Endothelial cell of umbilical vein (primary cell): ENCODE measurements at regions not wholly inside any gene's neighbourhood (a gene's known extent, or its start where the extent isn't known, plus 50 kb on each side); places are given as distances from the start of the nearest gene placed in this dataset.
"Not testable (repeated sequence)": the region's sequence is repeated elsewhere in the genome, so short reads cannot be mapped to it uniquely, and the experiment has no call there.

Source experiments
- BruUV-seq: library from RNA; stranded (reverse); fragments of 400-500 nt; replicated peaks from 2 replicates; lab custom pipeline; 2021; lab: Mats Ljungman, UMichigan
- CTCF ChIA-PET: fragments of 300-600, 350-600 bp; sonication (Branson Sonifier 250); formaldehyde crosslinking; loops from one replicate; lab custom pipeline; 2021; ENCODE audit warnings: antibody characterized with exemption, inconsistent platforms; lab: Charles Lee
- POLR2A ChIA-PET: fragments of 300-600, 350-600 bp; sonication (Branson Sonifier 250); formaldehyde crosslinking; loops from one replicate; lab custom pipeline; 2021; ENCODE audit warnings: antibody characterized with exemption, inconsistent platforms; lab: Charles Lee
- DNase-seq: peaks from one replicate; pipeline ENCODE4 v3.0.0-alpha.2; 2011; ENCODE audit warnings: low read depth, low spot score
- FAIRE-seq: peaks from 2 replicates; lab custom pipeline; 2011; peaks lifted over from hg19 to GRCh38; lab: Jason Lieb, UNC
- H2AFZ ChIP-seq: 2 replicates; pipeline ENCODE4 v1.6.0; 2012; ENCODE audit warnings: low read depth, low read length, control low read depth, inconsistent platforms
- H3K27ac ChIP-seq: 2 replicates; pipeline ENCODE4 v1.5.1; 2011; ENCODE audit warnings: low read depth, mild to moderate bottlenecking, control low read depth, low read length, moderate library complexity; ENCODE audit not compliant: insufficient read depth
- H3K27me3 ChIP-seq, 2 experiments: 2 replicates each; pipeline versions ENCODE4 v1.6.0 to v1.6.1; 2011; ENCODE audit warnings: low read length in 2 of 2, mixed read lengths in 1 of 2; ENCODE audit not compliant: control insufficient read depth in 2 of 2, insufficient read depth in 2 of 2
- H3K36me3 ChIP-seq, 2 experiments: 2 replicates in 1 of 2; 3 replicates in 1 of 2; pipeline ENCODE4 v1.5.1; 2011; ENCODE audit warnings: low read length in 2 of 2, mild to moderate bottlenecking in 1 of 2, moderate library complexity in 1 of 2; ENCODE audit not compliant: control insufficient read depth in 2 of 2, insufficient read depth in 2 of 2; ENCODE audit errors: extremely low read depth in 1 of 2
- H3K4me1 ChIP-seq: 3 replicates; pipeline ENCODE4 v1.5.1; 2011; ENCODE audit warnings: mild to moderate bottlenecking, low read length; ENCODE audit not compliant: control insufficient read depth, insufficient read depth; ENCODE audit errors: extremely low read depth
- H3K4me2 ChIP-seq: 2 replicates; pipeline ENCODE4 v1.6.1; 2011; ENCODE audit warnings: low read length, control low read depth, mixed read lengths; ENCODE audit not compliant: insufficient read depth
- H3K4me3 ChIP-seq, 3 experiments: fragments of 200-600 bp in 1 of 3; sonication (generic), shearing (Covaris generic) in 1 of 3; replicated peaks in 1 of 3; 2 replicates each; pipeline ENCODE4 v1.5.1; 2011 to 2016; ENCODE audit warnings: control low read depth in 3 of 3, low read length in 3 of 3, mild to moderate bottlenecking in 2 of 3, inconsistent platforms in 1 of 3, low read depth in 1 of 3, moderate library complexity in 1 of 3; ENCODE audit not compliant: insufficient read depth in 1 of 3
- H3K79me2 ChIP-seq: 2 replicates; pipeline ENCODE4 v1.6.0; 2012; ENCODE audit warnings: low read length, inconsistent platforms; ENCODE audit not compliant: control insufficient read depth, insufficient read depth
- H3K9ac ChIP-seq: replicated peaks from 2 replicates; pipeline ENCODE3; 2011; ENCODE audit warnings: low read length, control low read depth; ENCODE audit not compliant: insufficient read depth; ENCODE audit errors: extremely low read depth
- H3K9me1 ChIP-seq: replicated peaks from 3 replicates; pipeline ENCODE4 v1.6.0; 2011; ENCODE audit warnings: mild to moderate bottlenecking, low read length; ENCODE audit not compliant: control insufficient read depth, insufficient read depth; ENCODE audit errors: extremely low read depth
- H3K9me3 ChIP-seq: replicated peaks from 2 replicates; pipeline ENCODE4 v1.5.1; 2012; ENCODE audit warnings: low read length, inconsistent platforms; ENCODE audit not compliant: control insufficient read depth, insufficient read depth
- H4K20me1 ChIP-seq: replicated peaks from 2 replicates; pipeline ENCODE3; 2011; ENCODE audit warnings: mild to moderate bottlenecking, low read length; ENCODE audit not compliant: control insufficient read depth, insufficient read depth; ENCODE audit errors: extremely low read depth
- EZH2 ChIP-seq: IDR thresholded peaks from 2 replicates; pipeline ENCODE4 v1.6.1; 2012; ENCODE audit warnings: borderline replicate concordance, low read depth, mild to moderate bottlenecking, moderate library complexity, low read length, inconsistent platforms; ENCODE audit not compliant: severe bottlenecking
- FOS ChIP-seq: IDR thresholded peaks from 2 replicates; pipeline ENCODE4 v1.6.1; 2011; ENCODE audit warnings: mild to moderate bottlenecking, low read length, moderate library complexity, borderline replicate concordance; ENCODE audit not compliant: insufficient read depth
- GATA2 ChIP-seq: IDR thresholded peaks from 2 replicates; pipeline ENCODE4 v1.7.0; 2011; ENCODE audit warnings: low read depth, mild to moderate bottlenecking, moderate library complexity, mixed read lengths, low read length; ENCODE audit not compliant: insufficient read length, insufficient read depth
- JUN ChIP-seq: IDR thresholded peaks from 2 replicates; pipeline ENCODE4 v1.6.1; 2011; ENCODE audit warnings: borderline replicate concordance, low read depth; ENCODE audit not compliant: insufficient read length, insufficient read depth
- MYC ChIP-seq: IDR thresholded peaks from one replicate; pipeline ENCODE4 v1.6.1; 2011; ENCODE audit warnings: mild to moderate bottlenecking, low read depth, low read length
- POLR2A ChIP-seq: IDR thresholded peaks from 2 replicates; pipeline ENCODE4 v1.6.1; 2012; ENCODE audit warnings: low read depth, mild to moderate bottlenecking, control low read depth, low read length
- POLR2AphosphoS5 ChIP-seq: IDR thresholded peaks from 2 replicates; pipeline ENCODE4 v1.6.1; 2012; ENCODE audit warnings: low read depth, mild to moderate bottlenecking, control low read depth, low read length, moderate library complexity; ENCODE audit not compliant: insufficient read depth
- dilution Hi-C: fragments of 300-500 bp; cut with MboI; formaldehyde crosslinking; loops from one replicate; pipeline ENCODE4 v1.15.0; 2019; ENCODE audit warnings: low sequenced_read_pairs; ENCODE audit not compliant: extremely low pct_ligation_motif_present
- intact Hi-C: fragments of 100-400 bp; cut with micrococcal nuclease; formaldehyde crosslinking; loops from one replicate; pipeline ENCODE4 v1.10.0; 2022
- TF ChIP-seq, protein P1 (sequence below): IDR thresholded peaks from 2 replicates; pipeline ENCODE4 v1.6.1; 2011; ENCODE audit not compliant: insufficient read depth, insufficient read length
- TF ChIP-seq, protein P2 (sequence below), 2 donors: IDR thresholded peaks; 1 replicate in 1 of 2; 2 replicates in 1 of 2; pipeline ENCODE4 v1.5.1; 2011; ENCODE audit warnings: low read length in 2 of 2, mild to moderate bottlenecking in 2 of 2, moderate library complexity in 2 of 2, control low read depth in 1 of 2, inconsistent platforms in 1 of 2, low read depth in 1 of 2; ENCODE audit not compliant: insufficient read depth in 1 of 2; ENCODE audit errors: extremely low read depth in 1 of 2

DNA sequence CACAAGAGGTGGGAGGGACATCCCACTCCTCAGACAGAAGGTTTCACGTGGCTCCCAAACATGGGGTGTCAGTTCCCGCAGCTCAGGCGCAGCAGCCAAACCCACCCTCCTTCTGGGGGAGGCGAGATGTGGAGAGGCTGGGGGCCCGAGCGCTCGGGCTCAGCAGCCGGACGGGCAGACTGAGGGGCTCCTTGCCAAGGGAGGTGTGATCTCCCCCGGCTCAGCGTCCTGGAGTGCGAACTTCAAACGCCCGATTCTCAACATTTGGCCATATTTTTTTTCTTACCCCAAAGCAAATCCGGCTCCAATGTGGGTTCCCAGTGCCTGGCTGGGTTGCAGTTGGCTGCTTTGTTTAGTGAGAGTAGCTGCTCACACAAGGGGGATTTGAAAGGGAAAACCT is 477.9 kb downstream of the MN1 start:
- DNase-seq (no peak), FAIRE-seq (no peak)
- Histone ChIP-seq H4K20me1 (no peaks in the 10 kb centered on the region), H3K9me1 (no peaks in the 10 kb centered on the region), H3K9me3 (no peaks in the 10 kb centered on the region), H3K79me2 (no peaks in the 10 kb centered on the region), H2AFZ (no peak overlapping the region), H3K27ac (no peak overlapping the region), H3K4me1 (no peaks in the 10 kb centered on the region), H3K36me3 (no peaks in the 10 kb centered on the region), H3K4me3 (no peak overlapping the region), H3K27me3 (peaks cover 0 to 6% of the 10 kb centered on the region in 2 experiments), H3K4me2 (no peak overlapping the region), H3K9ac (no peak overlapping the region)
- ChIA-PET CTCF (no interaction called here), POLR2A (no interaction called here)
- BruUV-seq: no TSS peak
- dilution Hi-C loops: no loop called here
- TF ChIP-seq, protein P1, sequence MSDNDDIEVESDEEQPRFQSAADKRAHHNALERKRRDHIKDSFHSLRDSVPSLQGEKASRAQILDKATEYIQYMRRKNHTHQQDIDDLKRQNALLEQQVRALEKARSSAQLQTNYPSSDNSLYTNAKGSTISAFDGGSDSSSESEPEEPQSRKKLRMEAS: no peak
- TF ChIP-seq GATA2 (no peak), JUN (no peak), MYC (no peak), POLR2A (no peak), POLR2AphosphoS5 (no peak), EZH2 (no peak), FOS (no peak)
- TF ChIP-seq, protein P2, sequence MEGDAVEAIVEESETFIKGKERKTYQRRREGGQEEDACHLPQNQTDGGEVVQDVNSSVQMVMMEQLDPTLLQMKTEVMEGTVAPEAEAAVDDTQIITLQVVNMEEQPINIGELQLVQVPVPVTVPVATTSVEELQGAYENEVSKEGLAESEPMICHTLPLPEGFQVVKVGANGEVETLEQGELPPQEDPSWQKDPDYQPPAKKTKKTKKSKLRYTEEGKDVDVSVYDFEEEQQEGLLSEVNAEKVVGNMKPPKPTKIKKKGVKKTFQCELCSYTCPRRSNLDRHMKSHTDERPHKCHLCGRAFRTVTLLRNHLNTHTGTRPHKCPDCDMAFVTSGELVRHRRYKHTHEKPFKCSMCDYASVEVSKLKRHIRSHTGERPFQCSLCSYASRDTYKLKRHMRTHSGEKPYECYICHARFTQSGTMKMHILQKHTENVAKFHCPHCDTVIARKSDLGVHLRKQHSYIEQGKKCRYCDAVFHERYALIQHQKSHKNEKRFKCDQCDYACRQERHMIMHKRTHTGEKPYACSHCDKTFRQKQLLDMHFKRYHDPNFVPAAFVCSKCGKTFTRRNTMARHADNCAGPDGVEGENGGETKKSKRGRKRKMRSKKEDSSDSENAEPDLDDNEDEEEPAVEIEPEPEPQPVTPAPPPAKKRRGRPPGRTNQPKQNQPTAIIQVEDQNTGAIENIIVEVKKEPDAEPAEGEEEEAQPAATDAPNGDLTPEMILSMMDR (IDR thresholded peaks at IDR 0.05; ENCODE audit: extremely low read depth in 1 of 2, insufficient read depth in 1 of 2, low read depth in 1 of 2, low read length in 2 of 2): no peak
- intact Hi-C loops: no loop called here

DNA sequence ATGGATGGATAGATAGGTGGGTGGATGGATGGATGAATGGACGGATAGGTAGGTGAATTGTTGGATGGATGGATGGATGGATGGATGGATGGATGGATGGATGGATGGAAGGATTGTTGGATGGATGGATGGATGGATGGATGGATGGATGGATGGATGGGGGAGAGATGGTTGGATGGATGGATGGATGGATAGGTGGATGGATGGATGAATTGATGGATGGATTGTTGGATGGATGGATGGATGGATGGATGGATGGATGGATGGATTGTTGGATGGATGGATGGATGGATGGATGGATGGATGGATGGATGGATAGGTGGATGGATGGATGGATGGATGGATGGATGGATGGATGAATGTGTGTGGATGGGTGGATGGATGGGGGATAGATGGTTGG is 476.6 kb downstream of the MN1 start:
- H3K4me2 ChIP-seq: not testable (repeated sequence)

More for the DNA sequence above, 476.6 kb downstream of the MN1 start:
- CTCF ChIA-PET, H3K4me1 ChIP-seq, H4K20me1 ChIP-seq, POLR2A ChIA-PET, DNase-seq, H3K27me3 ChIP-seq, H3K9me3 ChIP-seq, BruUV-seq, H3K9me1 ChIP-seq, intact Hi-C loops, H3K9ac ChIP-seq, H3K27ac ChIP-seq, dilution Hi-C loops, H3K4me3 ChIP-seq, H2AFZ ChIP-seq, H3K79me2 ChIP-seq, H3K36me3 ChIP-seq, FAIRE-seq: not testable (repeated sequence)
